ENCODE measurements at regions not wholly inside any gene's neighbourhood (a gene's known extent, or its start where the extent isn't known, plus 50 kb on each side); places are given as distances from the start of the nearest gene placed in this dataset.

GRCh38 chr9:129423216-129423615, 197.7 kb downstream of the C9orf50 start:
- Histone ChIP-seq H3K4me1 (ENCODE audit: insufficient read depth, low read length) (no peaks in the 10 kb centered on the region), H3K27me3 (ENCODE audit: low read length) (no peaks in the 10 kb centered on the region), H3K9me2 (replicated peaks; ENCODE audit: low read length) (no peaks in the 10 kb centered on the region), H3K9ac (ENCODE audit: low read length) (no peak overlapping the region), H2AFZ (ENCODE audit: low read length) (no peak overlapping the region), H3K4me3 (ENCODE audit: low read length) (no peak overlapping the region), H3K79me2 (ENCODE audit: low read length) (no peaks in the 10 kb centered on the region), H3K36me3 (ENCODE audit: low read depth, low read length) (no peaks in the 10 kb centered on the region), H3K9me3 (ENCODE audit: low read length) (no peaks in the 10 kb centered on the region), H3K27ac (ENCODE audit: low read length) (no peak overlapping the region), H3K4me2 (ENCODE audit: low read length) (no peak overlapping the region), H4K20me1 (ENCODE audit: low read length) (no peaks in the 10 kb centered on the region), H3F3A (ENCODE audit: low read length, unreplicated experiment) (no peaks in the 10 kb centered on the region)
- DNase-seq (no peak), ATAC-seq (no peak)
- CTCF ChIA-PET = no interaction called here
- TF ChIP-seq CTCF (conservative IDR thresholded peaks at IDR 0.05; ENCODE audit: low read depth, low read length) = no peak
- TF ChIP-seq EZH2phosphoT487 (IDR thresholded peaks at IDR 0.05; ENCODE audit: borderline replicate concordance, low read length) = no peak
- no peak for TF ChIP-seq EZH2 (IDR thresholded peaks at IDR 0.05; ENCODE audit: low read length, unreplicated experiment)
- BruUV-seq (replicated peaks) = no TSS peak
- POLR2A ChIA-PET (ENCODE audit: unreplicated experiment) = no interaction called here
- intact Hi-C loops (cut with micrococcal nuclease) = no loop called here

- Histone ChIP-seq H3K27me3 (ENCODE audit: low read length) (no peaks in the 10 kb centered on the region), H2AFZ (ENCODE audit: low read length) (no peak overlapping the region), H3K9me3 (ENCODE audit: low read length) (no peaks in the 10 kb centered on the region), H3K4me1 (ENCODE audit: insufficient read depth, low read length) (no peaks in the 10 kb centered on the region), H4K20me1 (ENCODE audit: low read length) (no peaks in the 10 kb centered on the region), H3K36me3 (ENCODE audit: low read depth, low read length) (no peaks in the 10 kb centered on the region), H3K4me3 (ENCODE audit: low read length) (no peak overlapping the region), H3K9me2 (replicated peaks; ENCODE audit: low read length) (no peaks in the 10 kb centered on the region), H3K9ac (ENCODE audit: low read length) (no peak overlapping the region), H3F3A (ENCODE audit: low read length, unreplicated experiment) (no peaks in the 10 kb centered on the region), H3K4me2 (ENCODE audit: low read length) (no peak overlapping the region), H3K27ac (ENCODE audit: low read length) (no peak overlapping the region), H3K79me2 (ENCODE audit: low read length) (no peaks in the 10 kb centered on the region)
- POLR2A ChIA-PET (ENCODE audit: unreplicated experiment) = no interaction called here
- DNase-seq (no peak), ATAC-seq (no peak)
- no TSS peak for BruUV-seq (replicated peaks)
- TF ChIP-seq EZH2phosphoT487 (IDR thresholded peaks at IDR 0.05; ENCODE audit: borderline replicate concordance, low read length) = no peak
- no peak for TF ChIP-seq EZH2 (IDR thresholded peaks at IDR 0.05; ENCODE audit: low read length, unreplicated experiment)
- no peak for TF ChIP-seq CTCF (conservative IDR thresholded peaks at IDR 0.05; ENCODE audit: low read depth, low read length)
- intact Hi-C loops (cut with micrococcal nuclease) = no loop called here
- CTCF ChIA-PET = no interaction called here
Observed at GRCh38 chr9:129422843-129423192, 198.1 kb downstream of the C9orf50 start.

GRCh38 chr9:129422032-129422842, 198.7 kb downstream of the C9orf50 start:
- CTCF ChIA-PET = no interaction called here
- DNase-seq = no peak
- Histone ChIP-seq H3K79me2 (ENCODE audit: low read length) (no peaks in the 10 kb centered on the region), H3F3A (ENCODE audit: low read length, unreplicated experiment) (no peaks in the 10 kb centered on the region), H4K20me1 (ENCODE audit: low read length) (no peaks in the 10 kb centered on the region), H3K27me3 (ENCODE audit: low read length) (no peaks in the 10 kb centered on the region), H3K9ac (ENCODE audit: low read length) (no peak overlapping the region), H3K4me1 (ENCODE audit: insufficient read depth, low read length) (no peaks in the 10 kb centered on the region), H3K36me3 (ENCODE audit: low read depth, low read length) (no peaks in the 10 kb centered on the region), H3K4me2 (ENCODE audit: low read length) (no peak overlapping the region), H3K27ac (ENCODE audit: low read length) (no peak overlapping the region), H3K9me3 (ENCODE audit: low read length) (no peaks in the 10 kb centered on the region), H3K4me3 (ENCODE audit: low read length) (no peak overlapping the region), H3K9me2 (replicated peaks; ENCODE audit: low read length) (no peaks in the 10 kb centered on the region), H2AFZ (ENCODE audit: low read length) (no peak overlapping the region)
- TF ChIP-seq EZH2 (IDR thresholded peaks at IDR 0.05; ENCODE audit: low read length, unreplicated experiment) = no peak
- no peak for TF ChIP-seq CTCF (conservative IDR thresholded peaks at IDR 0.05; ENCODE audit: low read depth, low read length)
- TF ChIP-seq EZH2phosphoT487 (IDR thresholded peaks at IDR 0.05; ENCODE audit: borderline replicate concordance, low read length) = no peak
- POLR2A ChIA-PET (ENCODE audit: unreplicated experiment) = no interaction called here
- ATAC-seq = no peak
- intact Hi-C loops (cut with micrococcal nuclease) = no loop called here
- BruUV-seq (replicated peaks) = no TSS peak

Measured in PC-3 (cell line).